Activated CD8-positive, alpha-beta T cell treated with anti-CD3 and anti-CD28 coated beads for 36 hours (primary cell): ENCODE measurements at regions not wholly inside any gene's neighbourhood (a gene's known extent, or its start where the extent isn't known, plus 50 kb on each side); places are given as distances from the start of the nearest gene placed in this dataset.

Experiments
- ATAC-seq: fragments of 200-7000 bp; cut with Tn5 transposase; one replicate; pipeline ENCODE4 v1.10.0; 2021; ENCODE audit warnings: mild to moderate bottlenecking, moderate library complexity
- CTCF ChIA-PET: fragments of 350-600 bp; sonication (Branson Sonifier 250); formaldehyde crosslinking; loops from one replicate; lab custom pipeline; 2021; ENCODE audit warnings: antibody characterized with exemption; lab: Charles Lee
- POLR2A ChIA-PET: fragments of 350-600 bp; sonication (Branson Sonifier 250); formaldehyde crosslinking; loops from one replicate; lab custom pipeline; 2021; ENCODE audit warnings: antibody characterized with exemption; lab: Charles Lee
- DNase-seq: peaks from one replicate; pipeline ENCODE4 v3.0.0-alpha.2; 2020
- H3K27ac Mint-ChIP-seq: one replicate; pipeline ENCODE4 v1.8.0; 2021; ENCODE audit warnings: mild to moderate bottlenecking, mixed read lengths
- H3K27me3 Mint-ChIP-seq: one replicate; pipeline ENCODE4 v1.8.0; 2021; ENCODE audit warnings: mixed read lengths
- H3K36me3 Mint-ChIP-seq: one replicate; pipeline ENCODE4 v1.8.0; 2021; ENCODE audit warnings: low read depth, mixed read lengths
- H3K4me1 Mint-ChIP-seq: one replicate; pipeline ENCODE4 v1.8.0; 2021; ENCODE audit warnings: low read depth, mixed read lengths
- H3K4me3 Mint-ChIP-seq: one replicate; pipeline ENCODE4 v1.8.0; 2021; ENCODE audit warnings: mild to moderate bottlenecking, moderate library complexity, mixed read lengths
- H3K9me3 Mint-ChIP-seq: one replicate; pipeline ENCODE4 v1.8.0; 2021; ENCODE audit warnings: mixed read lengths
- intact Hi-C: fragments of 100-400 bp; cut with micrococcal nuclease; formaldehyde crosslinking; loops from one replicate; pipeline ENCODE4 v1.10.0; 2022
- TF ChIP-seq, protein P1 (sequence below): fragments of 200-600 bp; IDR thresholded peaks from one replicate; pipeline ENCODE4 v1.8.0; 2022; ENCODE audit warnings: antibody characterized with exemption, mild to moderate bottlenecking

DNA sequence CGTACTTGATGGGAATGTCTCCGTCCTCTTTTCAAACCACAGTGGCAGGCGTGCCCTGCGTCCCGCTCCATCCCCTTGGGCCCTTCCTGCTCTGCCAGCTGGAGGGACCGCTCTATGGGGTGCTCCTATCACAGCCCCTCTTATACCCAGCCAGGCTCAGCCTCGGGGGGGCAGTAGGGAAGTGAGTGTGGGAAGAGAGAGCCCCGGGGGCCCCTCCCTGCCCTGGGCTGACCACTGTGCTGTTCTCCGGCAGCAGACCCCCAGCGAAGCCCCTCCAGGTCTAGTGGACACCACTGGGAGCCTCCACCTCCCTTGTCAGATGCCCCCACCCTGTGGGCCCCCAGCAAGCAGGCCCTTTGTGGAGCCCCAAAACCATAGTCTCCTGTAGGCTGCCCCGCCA, 572.5 kb downstream of the BRD1 start:
- Mint-ChIP-seq H3K4me1 (no peaks in the 10 kb centered on the region), H3K4me3 (no peak overlapping the region), H3K36me3 (no peaks in the 10 kb centered on the region), H3K27ac (no peak overlapping the region), H3K9me3 (no peaks in the 10 kb centered on the region), H3K27me3 (peaks cover 13% of the 10 kb centered on the region)
- POLR2A ChIA-PET = interaction anchor here (0.6 kb wide), 1 partner anchor 1035 kb away, joined by 3 read pairs; no protein-coding TSS in a partner anchor
- ATAC-seq = no peak
- intact Hi-C loops = no loop called here
- TF ChIP-seq, protein P1, sequence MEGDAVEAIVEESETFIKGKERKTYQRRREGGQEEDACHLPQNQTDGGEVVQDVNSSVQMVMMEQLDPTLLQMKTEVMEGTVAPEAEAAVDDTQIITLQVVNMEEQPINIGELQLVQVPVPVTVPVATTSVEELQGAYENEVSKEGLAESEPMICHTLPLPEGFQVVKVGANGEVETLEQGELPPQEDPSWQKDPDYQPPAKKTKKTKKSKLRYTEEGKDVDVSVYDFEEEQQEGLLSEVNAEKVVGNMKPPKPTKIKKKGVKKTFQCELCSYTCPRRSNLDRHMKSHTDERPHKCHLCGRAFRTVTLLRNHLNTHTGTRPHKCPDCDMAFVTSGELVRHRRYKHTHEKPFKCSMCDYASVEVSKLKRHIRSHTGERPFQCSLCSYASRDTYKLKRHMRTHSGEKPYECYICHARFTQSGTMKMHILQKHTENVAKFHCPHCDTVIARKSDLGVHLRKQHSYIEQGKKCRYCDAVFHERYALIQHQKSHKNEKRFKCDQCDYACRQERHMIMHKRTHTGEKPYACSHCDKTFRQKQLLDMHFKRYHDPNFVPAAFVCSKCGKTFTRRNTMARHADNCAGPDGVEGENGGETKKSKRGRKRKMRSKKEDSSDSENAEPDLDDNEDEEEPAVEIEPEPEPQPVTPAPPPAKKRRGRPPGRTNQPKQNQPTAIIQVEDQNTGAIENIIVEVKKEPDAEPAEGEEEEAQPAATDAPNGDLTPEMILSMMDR = no peak
- DNase-seq = no peak
- CTCF ChIA-PET = no interaction called here

DNA sequence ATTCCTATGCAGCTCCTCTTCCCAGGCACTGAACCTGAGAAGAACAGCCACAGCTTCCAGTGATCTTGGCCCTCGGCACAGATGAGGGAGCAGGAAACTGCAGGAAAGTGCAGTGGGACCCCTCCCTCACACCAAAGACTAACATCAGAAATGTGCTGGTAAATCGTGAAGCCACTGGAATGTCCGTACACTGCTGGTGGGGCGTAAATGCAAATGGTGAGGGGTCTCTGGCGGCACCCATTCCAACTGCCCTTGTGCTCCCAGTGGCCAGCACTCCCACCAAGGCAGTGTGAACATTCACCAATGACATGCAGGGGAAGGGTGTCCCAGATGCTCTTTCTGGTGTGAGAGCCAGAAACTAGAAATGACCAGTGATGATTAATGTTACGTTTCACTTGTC, 574.0 kb downstream of the BRD1 start:
- intact Hi-C loops = no loop called here
- Mint-ChIP-seq H3K9me3 (no peaks in the 10 kb centered on the region), H3K4me3 (no peak overlapping the region), H3K4me1 (no peaks in the 10 kb centered on the region), H3K27ac (no peak overlapping the region), H3K36me3 (no peaks in the 10 kb centered on the region), H3K27me3 (peaks cover 13% of the 10 kb centered on the region)
- CTCF ChIA-PET = no interaction called here
- ATAC-seq = no peak
- TF ChIP-seq, protein P1 = no peak
- POLR2A ChIA-PET = no interaction called here
- DNase-seq = no peak

DNA sequence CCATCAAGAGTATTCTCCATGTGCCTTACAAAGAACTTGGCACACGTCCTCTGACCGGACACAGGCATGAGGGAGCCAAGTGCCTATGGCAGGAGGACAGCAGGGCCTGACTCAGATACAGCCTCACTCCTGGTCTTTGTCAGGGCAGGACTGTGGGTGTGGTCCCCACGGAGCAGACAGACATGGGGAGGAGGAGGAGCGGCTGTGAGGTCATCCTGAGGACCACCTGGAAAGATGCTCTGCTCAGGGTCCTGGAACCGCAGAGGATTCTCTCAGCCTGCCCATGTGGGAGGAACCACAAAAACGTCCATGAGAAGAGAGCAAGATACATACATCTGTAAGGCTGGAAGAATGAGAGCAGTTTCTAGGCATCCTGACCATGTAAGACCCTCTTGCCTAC, 576.3 kb downstream of the BRD1 start:
- Mint-ChIP-seq H3K27ac (no peak overlapping the region), H3K27me3 (peaks cover 13% of the 10 kb centered on the region), H3K9me3 (no peaks in the 10 kb centered on the region), H3K4me1 (no peaks in the 10 kb centered on the region), H3K4me3 (no peak overlapping the region), H3K36me3 (no peaks in the 10 kb centered on the region)
- TF ChIP-seq, protein P1 = no peak
- DNase-seq (no peak), ATAC-seq (no peak)
- POLR2A ChIA-PET = no interaction called here
- CTCF ChIA-PET = no interaction called here
- intact Hi-C loops = no loop called here

- TF ChIP-seq, protein P1 = no peak
- ChIA-PET POLR2A (no interaction called here), CTCF (interaction anchor here (0.7 kb wide), 1 partner anchor 57 kb away, joined by 3 read pairs; no protein-coding TSS in a partner anchor)
- DNase-seq (no peak), ATAC-seq (no peak)
- no peaks in the 10 kb centered on the region for H3K9me3 Mint-ChIP-seq
- no peaks in the 10 kb centered on the region for H3K36me3 Mint-ChIP-seq
- peaks cover 4% of the 10 kb centered on the region for H3K27me3 Mint-ChIP-seq
- no peaks in the 10 kb centered on the region for H3K4me1 Mint-ChIP-seq
- no peak overlapping the region for H3K4me3 Mint-ChIP-seq
- H3K27ac Mint-ChIP-seq = no peak overlapping the region
- intact Hi-C loops = no loop called here
Measured at GRCh38 chr22:49247194-49247924, 580.3 kb downstream of the BRD1 start.

DNA sequence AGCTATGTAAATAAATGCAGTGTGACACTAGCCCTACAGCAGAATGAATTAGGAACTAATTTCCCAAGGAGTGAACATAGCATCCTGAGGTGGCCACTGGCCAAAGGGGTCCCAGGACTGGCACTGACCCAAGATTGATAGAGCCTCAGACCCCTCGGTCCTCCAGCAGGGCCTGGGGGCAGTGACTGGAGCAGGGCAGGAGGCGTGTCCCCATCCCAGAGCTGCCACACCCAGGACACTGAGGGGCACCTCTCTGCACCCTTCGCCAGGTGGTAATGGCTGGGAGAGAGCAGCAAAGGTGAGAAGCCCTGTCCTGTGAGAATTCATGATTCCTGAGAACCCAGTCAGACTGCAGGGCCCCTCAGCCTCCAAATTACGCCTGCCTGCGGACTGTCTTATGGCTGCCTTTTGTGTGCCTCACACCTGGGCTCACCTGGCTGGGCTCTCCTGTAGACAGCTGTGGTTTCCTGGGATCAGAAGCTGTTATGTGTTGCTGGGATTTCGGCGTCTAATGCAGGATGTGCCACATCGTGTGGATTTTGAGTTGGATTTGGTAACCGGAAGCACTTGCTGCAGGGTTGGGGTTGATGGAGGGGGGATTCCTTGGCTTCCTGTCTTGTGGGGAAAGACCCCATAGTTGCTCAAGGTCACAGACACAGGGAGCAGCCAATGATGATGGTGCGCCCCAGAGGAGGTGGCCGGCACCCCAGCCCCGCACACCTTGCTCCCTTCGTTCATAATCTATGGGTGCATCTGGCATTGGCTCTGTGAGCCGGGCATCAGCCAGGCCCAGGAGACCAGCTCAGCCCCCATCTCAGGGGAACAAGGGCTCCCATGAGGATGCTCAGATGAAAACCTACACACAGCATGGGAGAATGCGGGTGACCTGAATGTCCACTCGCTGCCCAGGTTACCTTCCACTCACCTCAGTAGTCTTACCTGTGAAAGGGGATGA, 582.9 kb downstream of the BRD1 start:
- POLR2A ChIA-PET = no interaction called here
- CTCF ChIA-PET = no interaction called here
- H3K9me3 Mint-ChIP-seq = no peaks in the 10 kb centered on the region
- no peaks in the 10 kb centered on the region for H3K36me3 Mint-ChIP-seq
- no peaks in the 10 kb centered on the region for H3K27me3 Mint-ChIP-seq
- no peaks in the 10 kb centered on the region for H3K4me1 Mint-ChIP-seq
- DNase-seq (no peak), ATAC-seq (no peak)
- no peak overlapping the region for H3K4me3 Mint-ChIP-seq
- TF ChIP-seq, protein P1 = no peak
- no peak overlapping the region for H3K27ac Mint-ChIP-seq
- intact Hi-C loops = no loop called here
